HCEC 1CT (cell line): ENCODE measurements at regions not wholly inside any gene's neighbourhood (a gene's known extent, or its start where the extent isn't known, plus 50 kb on each side); places are given as distances from the start of the nearest gene placed in this dataset.

ENCODE experiments used
- DNase-seq: peaks from one replicate; pipeline ENCODE4 v3.0.0-alpha.2; 2017

DNA sequence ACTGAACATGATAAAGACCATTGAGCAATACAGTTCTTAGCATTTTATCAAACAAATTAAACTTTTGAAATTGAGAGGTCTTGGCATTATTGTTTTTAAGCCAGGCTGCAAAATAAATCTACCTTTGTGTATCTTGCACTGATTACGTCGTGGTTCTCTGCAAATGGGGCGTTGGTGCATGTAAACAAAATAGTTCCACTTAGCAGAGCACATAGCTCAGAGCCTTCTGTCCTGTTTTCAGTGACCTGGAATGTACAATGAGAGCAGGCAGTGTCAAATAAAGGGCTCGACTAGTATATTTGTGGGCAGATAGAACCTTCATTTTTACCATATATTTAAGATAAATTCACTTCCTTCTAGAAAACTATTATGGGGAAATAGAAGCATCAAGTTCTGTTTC is 333.9 kb upstream of the SMIM30 start:
- DNase-seq = no peak

- DNase-seq = no peak
Measured at GRCh38 chr7:113446791-113447190, 328.4 kb upstream of the SMIM30 start.

- DNase-seq = no peak
Measured at GRCh38 chr7:113446391-113446790, 328.0 kb upstream of the SMIM30 start.

GRCh38 chr7:113444261-113444660 is 325.9 kb upstream of the SMIM30 start:
- peak; percentile 86 for DNase-seq

- DNase-seq = no peak
Measured at GRCh38 chr7:113440173-113440572, 321.8 kb upstream of the SMIM30 start.

DNA sequence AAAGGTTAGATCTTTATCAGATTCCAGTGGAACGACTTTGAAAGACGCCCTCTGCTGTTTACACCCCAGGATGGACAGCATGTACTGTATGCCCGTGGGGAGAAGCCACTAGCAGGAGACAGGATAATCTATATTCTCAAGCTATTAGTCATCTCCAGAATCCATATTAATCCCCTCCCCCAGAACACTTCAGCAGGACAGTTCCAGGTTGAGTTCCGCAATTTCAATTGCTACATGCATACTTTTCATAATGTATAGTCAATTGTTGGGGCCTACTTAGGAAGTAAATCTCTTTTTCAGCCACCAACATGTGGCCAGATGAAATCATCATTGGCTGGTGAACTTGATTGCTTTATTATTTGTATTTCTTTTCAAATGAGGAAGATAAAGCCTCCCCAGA is 313.1 kb upstream of the SMIM30 start:
- DNase-seq = no peak

DNA sequence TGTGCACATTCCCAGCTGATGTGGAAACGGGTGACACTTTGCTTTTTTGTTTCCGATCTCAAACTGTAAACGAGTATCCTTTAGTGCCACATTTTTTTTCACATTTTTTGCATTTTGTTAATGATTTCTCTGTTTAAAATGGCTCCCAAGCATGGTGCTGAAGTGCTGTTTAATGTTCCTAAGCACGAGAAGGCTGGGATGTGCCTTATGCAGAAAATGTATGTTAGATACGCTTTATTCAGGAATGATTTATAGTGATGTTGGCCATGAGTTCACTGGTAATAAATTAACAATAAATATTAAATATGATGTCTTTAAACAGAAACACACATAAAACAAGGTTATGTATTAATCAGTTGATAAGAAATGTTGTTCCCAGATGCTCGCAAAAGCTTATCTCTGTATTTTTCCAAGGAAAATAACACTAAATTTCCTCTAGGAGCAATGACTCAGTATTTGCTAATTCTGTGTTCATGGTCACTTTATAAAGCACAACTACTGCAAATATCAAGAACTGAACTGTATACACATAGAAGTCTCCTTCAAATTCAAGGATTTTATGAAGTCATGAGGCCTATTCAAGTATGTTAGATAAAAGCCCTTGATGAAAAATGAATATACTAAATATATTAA is 305.9 kb upstream of the SMIM30 start:
- DNase-seq = no peak

- DNase-seq = peak; percentile 81
Measured at GRCh38 chr7:113421696-113422330, 303.5 kb upstream of the SMIM30 start.

GRCh38 chr7:113414401-113415035 is 296.2 kb upstream of the SMIM30 start:
- DNase-seq = no peak

GRCh38 chr7:113412410-113412809 is 294.1 kb upstream of the SMIM30 start:
- DNase-seq = no peak

DNA sequence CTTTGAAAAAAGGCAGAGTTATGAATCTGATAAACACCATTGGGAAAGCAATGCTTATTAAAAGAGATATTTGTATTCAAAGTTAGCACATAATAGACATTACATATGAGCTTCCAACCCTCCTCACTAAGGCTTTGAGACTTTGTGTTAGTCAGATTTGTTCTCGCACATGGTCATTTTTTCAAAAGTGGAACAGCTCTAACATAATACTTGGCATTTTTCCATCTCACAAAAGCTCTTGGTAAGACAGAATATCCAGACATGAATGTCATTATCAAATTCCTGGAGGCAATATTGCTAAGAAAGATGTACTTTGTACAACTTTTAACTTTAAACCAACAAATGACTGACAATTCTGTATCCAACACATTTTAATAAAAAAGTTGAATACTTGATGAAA is 292.4 kb upstream of the SMIM30 start:
- DNase-seq = no peak

DNA sequence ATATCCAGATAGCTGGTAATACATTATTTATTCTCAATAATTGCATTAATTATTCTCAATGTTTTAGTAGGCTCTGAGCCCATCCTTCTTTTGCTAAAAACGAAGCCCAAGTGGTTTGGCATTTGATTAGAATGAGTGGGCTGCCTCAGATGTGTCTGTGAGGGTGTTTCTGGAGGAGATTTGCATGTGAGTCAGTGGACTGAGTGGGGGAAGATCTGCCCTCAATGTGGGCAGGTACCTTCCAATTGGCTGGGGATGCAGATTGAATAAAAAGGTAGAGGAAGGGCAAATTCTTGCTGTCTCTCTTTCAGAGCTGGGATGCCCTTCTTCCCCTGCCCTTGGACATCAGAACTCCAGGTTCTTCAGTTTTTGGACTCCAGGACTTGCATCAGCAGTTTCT is 290.6 kb upstream of the SMIM30 start:
- no peak for DNase-seq

GRCh38 chr7:113405296-113406056 is 287.1 kb upstream of the SMIM30 start:
- DNase-seq = no peak

GRCh38 chr7:113404245-113404644 is 285.9 kb upstream of the SMIM30 start:
- DNase-seq = peak; percentile 30

- DNase-seq = no peak
Measured at GRCh38 chr7:113402482-113402881, 284.1 kb upstream of the SMIM30 start.

DNA sequence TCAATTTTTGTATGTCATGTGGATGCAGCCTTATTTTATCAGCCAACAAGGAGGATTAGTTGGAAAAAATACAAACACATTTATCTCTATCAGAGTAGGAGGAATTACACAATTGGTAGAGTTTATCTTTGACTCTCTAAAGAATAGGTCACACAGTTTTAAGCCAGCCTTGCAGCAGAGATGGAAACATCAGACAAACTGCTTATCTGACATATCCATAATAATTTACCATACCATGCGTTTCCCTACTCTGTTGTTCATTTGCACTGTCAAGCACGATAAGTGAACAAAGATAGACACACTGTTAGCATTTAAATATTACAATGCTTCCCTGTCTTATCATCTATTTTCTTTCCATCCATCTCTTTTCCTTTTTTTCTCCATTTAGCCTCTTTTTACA is 283.7 kb upstream of the SMIM30 start:
- DNase-seq = no peak

DNA sequence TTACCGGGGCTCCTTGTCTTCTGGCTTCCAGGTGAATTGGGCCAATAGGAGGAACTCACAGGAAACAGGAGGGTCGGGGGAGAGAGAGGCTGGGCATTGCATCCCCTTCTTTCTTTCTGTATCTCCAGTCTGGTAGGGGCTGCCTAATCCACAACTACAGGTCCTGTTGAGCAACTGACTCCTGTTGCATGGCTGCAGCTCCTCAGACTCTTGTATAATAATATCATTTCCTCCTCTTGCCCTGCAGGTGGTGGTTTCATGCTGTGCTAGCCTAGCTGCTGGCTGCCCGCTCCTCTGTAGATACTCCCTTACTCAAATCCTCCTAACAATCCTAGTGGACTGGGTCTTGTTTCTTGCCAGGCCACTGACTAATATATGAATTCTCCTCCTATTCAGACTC is 276.5 kb upstream of the SMIM30 start:
- DNase-seq = peak; percentile 3

DNA sequence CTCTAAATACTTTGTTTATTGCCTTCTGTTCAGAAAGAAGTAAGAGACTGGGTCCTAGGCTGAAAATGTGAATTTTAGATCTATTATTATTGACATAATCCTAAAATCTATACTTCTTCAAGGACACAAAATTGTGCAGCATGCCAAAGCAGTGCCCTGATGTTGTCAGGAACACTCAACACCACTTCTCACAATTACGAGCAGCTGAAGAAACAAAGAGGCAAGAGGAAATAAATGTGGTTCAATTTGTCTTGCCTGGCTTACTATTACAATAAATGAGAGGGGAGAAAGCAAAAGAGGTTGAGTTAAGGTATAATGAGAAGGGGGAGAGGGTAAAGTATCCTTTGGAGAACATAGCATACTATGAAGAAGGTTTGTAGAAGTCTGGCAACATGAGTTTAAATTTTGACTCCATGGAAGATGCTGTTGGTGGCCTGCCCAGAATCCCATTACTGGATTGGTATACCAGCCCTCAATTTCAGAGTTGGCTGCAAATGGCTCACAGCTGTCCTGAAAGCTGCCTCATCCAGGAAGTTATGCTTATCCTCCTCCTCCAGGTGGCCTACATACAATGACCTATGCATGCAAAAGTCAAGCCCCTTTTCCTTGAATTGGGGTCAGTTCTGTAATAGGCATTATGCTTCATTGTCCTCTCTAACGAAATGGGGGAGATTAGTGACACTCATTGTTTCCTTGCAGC is 274.6 kb upstream of the SMIM30 start:
- DNase-seq = no peak

- DNase-seq = no peak
Measured at GRCh38 chr7:113392421-113392820, 274.1 kb upstream of the SMIM30 start.

GRCh38 chr7:113389112-113389646 is 270.8 kb upstream of the SMIM30 start:
- DNase-seq = no peak

DNA sequence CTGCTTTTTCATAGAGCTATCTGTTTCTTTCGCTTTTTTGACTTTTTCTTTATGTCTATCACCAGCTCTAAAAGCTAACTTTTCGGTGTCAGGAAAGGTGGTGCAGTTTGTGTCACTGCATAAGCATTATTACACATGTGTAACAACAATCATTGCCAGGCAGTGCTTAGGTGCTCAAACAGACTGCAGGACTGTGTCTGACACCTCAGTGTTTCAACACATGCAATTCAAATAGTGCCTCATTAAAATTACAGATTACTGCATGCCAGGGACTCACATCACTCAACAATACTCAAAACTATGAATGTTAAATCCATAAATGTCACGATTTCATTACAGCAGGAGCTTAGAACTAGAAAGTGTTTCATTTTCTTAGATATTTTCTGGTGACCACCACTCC is 265.3 kb upstream of the SMIM30 start:
- DNase-seq = no peak

GRCh38 chr7:113379746-113380145 is 261.4 kb upstream of the SMIM30 start:
- no peak for DNase-seq

GRCh38 chr7:113374955-113375354 is 256.6 kb upstream of the SMIM30 start:
- no peak for DNase-seq
